K562 (cell line): ENCODE measurements at regions not wholly inside any gene's neighbourhood (a gene's known extent, or its start where the extent isn't known, plus 50 kb on each side); places are given as distances from the start of the nearest gene placed in this dataset.

Experiments
- ATAC-seq: fragments of 200-7000 bp; cut with Tn5 transposase; 3 replicates; pipeline ENCODE4 v1.9.1; 2020; ENCODE audit warnings: moderate library complexity
- BruUV-seq: library from RNA; stranded (reverse); fragments of 400-500 nt; replicated peaks from 2 replicates; lab custom pipeline; 2021; lab: Mats Ljungman, UMichigan
- CTCF ChIA-PET: fragments of 300-600 bp; formaldehyde crosslinking; extraction: SDS; loops from one replicate; lab custom pipeline; 2021; ENCODE audit warnings: low intra/inter-chr PET ratio; lab: Yijun Ruan, JAX
- POLR2A ChIA-PET: fragments of 300-600, 350-650 bp; sonication (Branson Sonifier 250); formaldehyde crosslinking; extraction: SDS; loops from one replicate; lab custom pipeline; 2021; ENCODE audit warnings: antibody characterized with exemption, inconsistent platforms; lab: Yijun Ruan, JAX
- DNase-seq, 4 experiments: peaks; one replicate each; pipeline versions ENCODE4 v3.0.0 to v3.0.0-alpha.2; 2011 to 2018; ENCODE audit warnings: low spot score in 3 of 4, mixed read lengths in 3 of 4; ENCODE audit errors: extremely low read depth in 1 of 4
- FAIRE-seq: peaks from 2 replicates; lab custom pipeline; 2011; peaks lifted over from hg19 to GRCh38; lab: Jason Lieb, UNC
- H2AFZ ChIP-seq: 2 replicates; pipeline ENCODE4 v1.6.0; 2011; ENCODE audit warnings: low read depth, low read length, control low read depth, inconsistent platforms
- H3K27ac ChIP-seq: fragments of 200-600 bp; 3 replicates; pipeline ENCODE4 v1.8.0; 2011; ENCODE audit warnings: low read depth, mild to moderate bottlenecking, control low read depth, inconsistent platforms, low read length, moderate library complexity, mixed read lengths; ENCODE audit errors: extremely low read depth
- H3K27me3 ChIP-seq, 2 experiments: fragments of 300-600 bp in 1 of 2; 2 replicates in 1 of 2; 3 replicates in 1 of 2; pipeline versions ENCODE4 v1.6.0 to v1.8.0; 2011; ENCODE audit warnings: inconsistent platforms in 2 of 2, low read length in 2 of 2, mild to moderate bottlenecking in 1 of 2, mixed read lengths in 1 of 2, moderate library complexity in 1 of 2; ENCODE audit not compliant: control insufficient read depth in 2 of 2, insufficient read depth in 2 of 2
- H3K36me3 ChIP-seq: fragments of 300-600 bp; 3 replicates; pipeline ENCODE4 v1.8.0; 2011; ENCODE audit warnings: mild to moderate bottlenecking, low read length, inconsistent platforms; ENCODE audit not compliant: control insufficient read depth, insufficient read depth
- H3K4me1 ChIP-seq, 2 experiments: fragments of 200-600 bp in 1 of 2; replicated peaks in 1 of 2; 2 replicates in 1 of 2; 3 replicates in 1 of 2; pipeline versions ENCODE4 v1.5.1 to v1.8.0; 2011; ENCODE audit warnings: inconsistent platforms in 2 of 2, low read length in 2 of 2, mild to moderate bottlenecking in 1 of 2, mixed read lengths in 1 of 2, moderate library complexity in 1 of 2; ENCODE audit not compliant: control insufficient read depth in 2 of 2, insufficient read depth in 2 of 2
- H3K4me2 ChIP-seq: 2 replicates; pipeline ENCODE4 v1.6.1; 2011; ENCODE audit warnings: low read length, control low read depth, inconsistent platforms, mixed read lengths; ENCODE audit not compliant: insufficient read depth
- H3K4me3 ChIP-seq: fragments of 200-600 bp; sonication (generic), shearing (Covaris generic); 2 replicates; pipeline ENCODE4 v1.5.1; 2016; ENCODE audit warnings: control low read depth, inconsistent platforms
- H3K79me2 ChIP-seq: fragments of 200-600 bp; 3 replicates; pipeline ENCODE4 v1.8.0; 2011; ENCODE audit warnings: low read length, inconsistent platforms; ENCODE audit not compliant: control insufficient read depth, insufficient read depth
- H3K9ac ChIP-seq, 2 experiments: 2 replicates each; pipeline versions ENCODE4 v1.6.0 to v1.6.1; 2011; ENCODE audit warnings: low read depth in 2 of 2, low read length in 2 of 2, control low read depth in 1 of 2, inconsistent platforms in 1 of 2, mild to moderate bottlenecking in 1 of 2, mixed read lengths in 1 of 2; ENCODE audit not compliant: insufficient read depth in 1 of 2
- H3K9me1 ChIP-seq: one replicate; pipeline ENCODE4 v1.6.0; 2011; ENCODE audit warnings: inconsistent platforms, mild to moderate bottlenecking, low read length, moderate library complexity; ENCODE audit not compliant: control insufficient read depth, insufficient read depth
- H3K9me3 ChIP-seq: replicated peaks from 2 replicates; pipeline ENCODE4 v1.5.1; 2011; ENCODE audit warnings: low read depth, low read length, inconsistent platforms; ENCODE audit not compliant: control insufficient read depth, insufficient read depth
- H4K20me1 ChIP-seq: replicated peaks from 2 replicates; pipeline ENCODE4 v1.6.1; 2011; ENCODE audit warnings: low read length, inconsistent platforms, mixed read lengths; ENCODE audit not compliant: control insufficient read depth, insufficient read depth
- CHD1 ChIP-seq: fragments of 200-600 bp; sonication (generic); IDR thresholded peaks from one replicate; pipeline ENCODE4 v1.6.1; 2012; ENCODE audit warnings: mild to moderate bottlenecking, moderate library complexity, low read length, inconsistent platforms
- CREBBP ChIP-seq: IDR thresholded peaks from one replicate; pipeline ENCODE4 v1.6.1; 2012; ENCODE audit warnings: low read depth, mild to moderate bottlenecking, control low read depth, inconsistent platforms, low read length
- HDAC6 ChIP-seq: IDR thresholded peaks from 2 replicates; pipeline ENCODE4 v1.6.1; 2012; ENCODE audit warnings: low read depth, mild to moderate bottlenecking, control low read depth, inconsistent platforms, low read length, moderate library complexity
- HOXB6 ChIP-seq: fragments of 250-450 bp; sonication (Bioruptor Pico); IDR thresholded peaks from 2 replicates; pipeline ENCODE4 v1.5.1; 2022; ENCODE audit warnings: mild to moderate bottlenecking, borderline replicate concordance
- NRF1 ChIP-seq, 2 experiments: fragments of 450-650 bp; IDR thresholded peaks in 1 of 2; conservative IDR thresholded peaks in 1 of 2; 2 replicates each; pipeline ENCODE4 v1.6.1; 2014; ENCODE audit warnings: mild to moderate bottlenecking in 2 of 2
- TBL1XR1 ChIP-seq, 2 experiments: IDR thresholded peaks; 2 replicates each; pipeline ENCODE4 v1.6.1; 2012; ENCODE audit warnings: improper control_type of control experiment in 2 of 2, low read length in 2 of 2, mild to moderate bottlenecking in 1 of 2
- TBP ChIP-seq: optimal IDR thresholded peaks from 2 replicates; pipeline ENCODE3; 2011; ENCODE audit warnings: low read depth, low read length, improper control_type of control experiment
- XRCC5 ChIP-seq: fragments of 200-400 bp; formaldehyde crosslinking; IDR thresholded peaks from 2 replicates; pipeline ENCODE4 v1.6.1; 2017; ENCODE audit warnings: low read depth, mild to moderate bottlenecking, low read length
- WGBS: fragments of 100-300 bp; shearing (Covaris generic); methylation state at CpG from one replicate; pipeline ENCODE4 v1.1.6; 2016; ENCODE audit warnings: low coverage, mixed read lengths; ENCODE audit not compliant: insufficient coverage; ENCODE audit errors: missing lambda C conversion rate; 5-methylcytosine and 5-hydroxymethylcytosine counted together
- in situ Hi-C: fragments of 300-500 bp; cut with MboI; formaldehyde crosslinking; loops from 4 replicates; pipeline ENCODE4 v1.15.0; 2018; ENCODE audit warnings: inconsistent platforms, mixed read lengths
- intact Hi-C: fragments of 100-400 bp; cut with micrococcal nuclease; formaldehyde crosslinking; loops from 2 replicates; pipeline ENCODE4 v1.14.2; 2022
- TF ChIP-seq, protein P1 (sequence below): fragments of 250-450 bp; sonication (Bioruptor Pico); IDR thresholded peaks from 2 replicates; pipeline ENCODE4 v1.5.0; 2021; ENCODE audit warnings: mild to moderate bottlenecking, moderate library complexity
- TF ChIP-seq, protein P2 (sequence below): IDR thresholded peaks from 2 replicates; pipeline ENCODE4 v1.6.1; 2011; ENCODE audit not compliant: insufficient read length; ENCODE audit errors: extremely low read depth
- TF ChIP-seq, protein P3 (sequence below): fragments of 450-650 bp; IDR thresholded peaks from 2 replicates; pipeline ENCODE4 v1.6.1; 2016; ENCODE audit warnings: low read depth, mild to moderate bottlenecking, moderate library complexity

GRCh38 chr16:7124701-7125100 lies 207.9 kb upstream of the RBFOX1 start (continued):
- TF ChIP-seq, protein P1, sequence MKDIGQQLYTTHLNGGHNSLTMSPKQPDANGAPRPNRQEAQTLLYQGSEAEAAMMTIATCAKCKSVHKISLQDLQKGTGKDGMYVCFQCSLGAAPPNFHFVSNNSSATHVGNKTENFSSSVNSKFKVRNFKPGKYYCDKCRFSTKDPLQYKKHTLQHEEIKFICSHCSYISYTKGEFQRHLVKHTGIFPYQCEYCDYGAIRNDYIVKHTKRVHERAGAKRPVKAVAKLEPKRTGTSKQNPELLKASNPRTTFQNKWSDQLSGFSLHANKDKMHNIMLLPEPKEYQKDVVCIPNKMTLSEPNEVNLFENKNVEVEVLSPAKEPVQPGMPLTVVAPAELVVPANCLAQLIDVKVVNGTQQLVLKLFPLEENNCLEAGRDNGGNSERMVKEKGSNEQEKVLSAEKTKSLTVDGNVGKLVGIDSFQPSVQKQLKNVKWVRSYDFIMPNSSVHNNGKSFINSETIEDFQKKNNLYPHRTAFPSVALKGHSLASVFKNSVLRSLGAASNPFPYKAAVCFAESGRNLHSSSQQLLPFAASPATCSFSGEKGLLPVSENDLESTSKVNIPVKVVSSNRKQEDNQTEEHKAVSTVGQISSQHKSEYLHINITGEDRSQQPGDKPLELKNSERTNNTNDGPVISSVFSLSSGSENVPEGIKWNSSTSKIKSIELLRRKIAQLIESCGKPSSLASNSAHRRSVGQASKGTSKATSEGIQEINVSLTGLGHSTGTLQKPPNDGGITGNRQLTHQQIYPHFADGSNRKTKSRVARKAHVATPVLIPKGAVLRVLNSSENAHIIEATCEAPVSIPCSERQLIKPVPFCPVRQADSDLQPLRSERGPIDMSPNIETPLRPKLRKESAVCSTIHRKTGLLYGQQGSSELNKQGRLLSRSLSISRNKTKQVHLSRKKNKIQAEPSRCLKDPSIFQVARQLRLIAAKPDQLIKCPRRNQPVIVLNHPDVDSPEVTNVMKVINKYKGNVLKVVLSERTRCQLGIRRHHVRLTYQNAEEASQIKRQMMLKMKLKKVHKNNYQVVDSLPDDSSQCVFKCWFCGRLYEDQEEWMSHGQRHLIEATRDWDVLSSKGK (CRISPR knock-in tag): no peak
- TF ChIP-seq CREBBP (no peak), NRF1 (conservative IDR thresholded peaks at IDR 0.05 in 1 of 2, IDR thresholded peaks at IDR 0.05 in 1 of 2) (no peak), TBP (no peak), HOXB6 (no peak), TBL1XR1 (IDR thresholded peaks at IDR 0.05; ENCODE audit: low read length in 2 of 2) (no peak), CHD1 (no peak), XRCC5 (no peak), HDAC6 (no peak)
- TF ChIP-seq, all 486 proteins: peak for 0

DNA sequence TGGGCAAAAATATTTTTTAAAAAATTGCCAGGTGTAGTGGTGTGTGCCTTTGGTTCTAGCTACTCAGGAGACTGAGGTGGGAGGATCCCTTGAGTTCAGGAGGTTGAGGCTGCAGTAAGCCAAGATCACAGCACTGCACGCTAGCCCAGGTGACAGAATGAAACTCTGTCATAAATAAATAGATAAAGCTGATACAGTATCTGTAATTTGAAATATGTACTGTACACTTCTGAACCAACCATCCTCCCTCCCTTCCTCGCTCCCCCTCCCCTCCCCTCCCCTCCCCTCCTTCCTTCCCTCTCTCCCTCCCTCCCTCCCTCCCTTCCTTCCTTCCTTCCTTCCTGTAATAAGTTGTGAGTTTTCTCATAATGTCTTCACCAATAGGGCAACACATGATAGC lies 208.4 kb upstream of the RBFOX1 start:
- in situ Hi-C loops: no loop called here
- BruUV-seq: no TSS peak
- POLR2A ChIA-PET: no interaction called here
- TF ChIP-seq, protein P2, sequence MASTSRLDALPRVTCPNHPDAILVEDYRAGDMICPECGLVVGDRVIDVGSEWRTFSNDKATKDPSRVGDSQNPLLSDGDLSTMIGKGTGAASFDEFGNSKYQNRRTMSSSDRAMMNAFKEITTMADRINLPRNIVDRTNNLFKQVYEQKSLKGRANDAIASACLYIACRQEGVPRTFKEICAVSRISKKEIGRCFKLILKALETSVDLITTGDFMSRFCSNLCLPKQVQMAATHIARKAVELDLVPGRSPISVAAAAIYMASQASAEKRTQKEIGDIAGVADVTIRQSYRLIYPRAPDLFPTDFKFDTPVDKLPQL: no peak
- TF ChIP-seq, protein P3, sequence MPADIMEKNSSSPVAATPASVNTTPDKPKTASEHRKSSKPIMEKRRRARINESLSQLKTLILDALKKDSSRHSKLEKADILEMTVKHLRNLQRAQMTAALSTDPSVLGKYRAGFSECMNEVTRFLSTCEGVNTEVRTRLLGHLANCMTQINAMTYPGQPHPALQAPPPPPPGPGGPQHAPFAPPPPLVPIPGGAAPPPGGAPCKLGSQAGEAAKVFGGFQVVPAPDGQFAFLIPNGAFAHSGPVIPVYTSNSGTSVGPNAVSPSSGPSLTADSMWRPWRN: no peak

More for the DNA sequence above, 208.4 kb upstream of the RBFOX1 start:
- Histone ChIP-seq H4K20me1 (no peaks in the 10 kb centered on the region), H3K9ac (no peak overlapping the region), H3K9me3 (no peaks in the 10 kb centered on the region), H2AFZ (no peak overlapping the region), H3K36me3 (no peaks in the 10 kb centered on the region), H3K9me1 (no peaks in the 10 kb centered on the region), H3K27ac (no peak overlapping the region), H3K79me2 (no peaks in the 10 kb centered on the region), H3K4me2 (no peak overlapping the region), H3K27me3 (no peaks in the 10 kb centered on the region), H3K4me1 (no peaks in the 10 kb centered on the region), H3K4me3 (no peak overlapping the region)
- intact Hi-C loops: no loop called here
- DNase-seq (no peak), ATAC-seq (no peak), FAIRE-seq (no peak)
- 0% methylated on average over 1 of the region's 2 CpGs for WGBS
- CTCF ChIA-PET: no interaction called here
